ENCODE measurements at regions not wholly inside any gene's neighbourhood (a gene's known extent, or its start where the extent isn't known, plus 50 kb on each side); places are given as distances from the start of the nearest gene placed in this dataset.

DNA sequence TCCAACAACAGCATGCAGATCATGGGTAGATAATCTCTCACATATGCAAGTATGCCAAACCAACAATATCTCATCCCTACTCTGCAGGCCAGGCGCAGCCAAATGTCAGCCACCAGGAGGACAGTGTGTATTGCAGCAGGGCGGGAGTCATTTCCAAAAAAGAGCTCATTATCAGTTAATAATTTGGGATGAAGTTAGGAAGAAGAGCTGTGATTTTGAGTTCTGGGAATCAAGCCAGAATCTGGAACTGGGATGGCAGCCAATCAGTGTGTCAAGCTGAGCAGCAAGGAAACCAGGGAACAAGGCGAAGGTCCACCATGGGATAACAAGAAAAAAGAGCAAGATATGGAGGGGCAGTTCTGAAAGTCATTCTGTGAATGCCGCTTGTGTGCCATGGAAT lies 88.2 kb upstream of the CAMK2D start:
- no peak overlapping the region for H3K4me3 ChIP-seq (ENCODE audit: control insufficient read depth, low read depth, low read length)
- TF ChIP-seq, protein P1, sequence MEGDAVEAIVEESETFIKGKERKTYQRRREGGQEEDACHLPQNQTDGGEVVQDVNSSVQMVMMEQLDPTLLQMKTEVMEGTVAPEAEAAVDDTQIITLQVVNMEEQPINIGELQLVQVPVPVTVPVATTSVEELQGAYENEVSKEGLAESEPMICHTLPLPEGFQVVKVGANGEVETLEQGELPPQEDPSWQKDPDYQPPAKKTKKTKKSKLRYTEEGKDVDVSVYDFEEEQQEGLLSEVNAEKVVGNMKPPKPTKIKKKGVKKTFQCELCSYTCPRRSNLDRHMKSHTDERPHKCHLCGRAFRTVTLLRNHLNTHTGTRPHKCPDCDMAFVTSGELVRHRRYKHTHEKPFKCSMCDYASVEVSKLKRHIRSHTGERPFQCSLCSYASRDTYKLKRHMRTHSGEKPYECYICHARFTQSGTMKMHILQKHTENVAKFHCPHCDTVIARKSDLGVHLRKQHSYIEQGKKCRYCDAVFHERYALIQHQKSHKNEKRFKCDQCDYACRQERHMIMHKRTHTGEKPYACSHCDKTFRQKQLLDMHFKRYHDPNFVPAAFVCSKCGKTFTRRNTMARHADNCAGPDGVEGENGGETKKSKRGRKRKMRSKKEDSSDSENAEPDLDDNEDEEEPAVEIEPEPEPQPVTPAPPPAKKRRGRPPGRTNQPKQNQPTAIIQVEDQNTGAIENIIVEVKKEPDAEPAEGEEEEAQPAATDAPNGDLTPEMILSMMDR (conservative IDR thresholded peaks at IDR 0.05; ENCODE audit: control insufficient read depth, insufficient read depth, low read depth, low read length), result no peak
- DNase-seq (ENCODE audit: low read depth), result peak; percentile 66

DNA sequence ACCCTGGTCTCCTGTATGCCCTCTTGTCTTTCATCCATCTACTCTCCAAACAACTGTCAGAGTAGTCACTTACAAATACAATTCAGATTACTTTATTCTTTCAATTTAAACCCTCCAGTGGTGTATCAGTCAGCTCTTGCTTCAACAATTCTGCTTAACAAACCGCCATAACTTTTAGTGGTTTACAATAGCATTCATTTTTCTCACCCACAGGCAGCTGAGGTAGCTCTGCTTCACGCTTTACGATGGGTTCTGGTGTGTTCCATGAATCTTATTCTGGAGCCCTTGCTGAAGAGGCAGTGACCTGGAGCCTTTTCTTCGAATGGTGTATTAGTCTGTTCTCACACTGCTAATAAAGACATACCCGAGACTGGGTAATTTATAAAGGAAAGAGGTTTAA lies 86.2 kb upstream of the CAMK2D start:
- TF ChIP-seq, protein P1 (conservative IDR thresholded peaks at IDR 0.05; ENCODE audit: control insufficient read depth, insufficient read depth, low read depth, low read length), result no peak
- no peak for DNase-seq (ENCODE audit: low read depth)
- H3K4me3 ChIP-seq (ENCODE audit: control insufficient read depth, low read depth, low read length), result no peak overlapping the region

DNA sequence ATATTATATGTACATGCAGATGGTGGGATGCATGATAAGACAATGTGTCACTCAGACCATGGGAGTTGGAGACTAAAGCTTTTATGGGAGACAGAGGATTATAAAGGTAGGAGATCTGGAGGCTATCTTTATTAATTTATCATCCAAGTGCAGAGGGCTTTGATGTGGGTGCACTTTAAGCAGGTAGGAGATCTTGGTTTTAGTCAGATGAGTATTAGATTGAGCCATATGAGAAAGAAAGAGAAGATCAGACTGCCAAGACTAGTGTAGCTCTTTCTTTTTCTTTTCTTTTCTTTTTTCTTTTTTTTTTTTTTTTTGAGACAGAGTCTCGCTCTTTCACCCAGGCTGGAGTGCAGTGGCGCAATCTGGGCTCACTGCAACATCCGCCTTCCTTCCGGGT lies 84.9 kb upstream of the CAMK2D start:
- no peak for DNase-seq (ENCODE audit: low read depth)
- no peak overlapping the region for H3K4me3 ChIP-seq (ENCODE audit: control insufficient read depth, low read depth, low read length)

DNA sequence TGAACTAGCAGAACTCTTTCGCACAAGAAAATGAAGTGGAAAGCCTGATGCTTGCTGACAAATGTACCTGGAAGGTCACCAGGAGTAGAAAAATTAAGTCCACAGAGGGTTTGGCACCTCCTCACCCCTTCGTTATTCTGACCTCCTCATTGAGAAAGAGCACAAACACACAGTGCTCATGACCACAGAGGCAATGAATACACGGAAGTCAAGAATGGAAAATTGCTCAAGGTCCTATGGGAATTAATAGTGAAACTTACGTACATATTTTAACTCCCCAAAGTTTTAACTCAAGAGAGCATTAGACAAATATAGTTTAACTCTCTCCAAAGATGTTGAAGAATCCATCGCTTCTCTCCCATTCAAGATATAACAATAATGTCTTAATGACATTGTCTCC lies 83.6 kb upstream of the CAMK2D start:
- peak; percentile 49 for DNase-seq (ENCODE audit: low read depth)
- TF ChIP-seq, protein P1 (conservative IDR thresholded peaks at IDR 0.05; ENCODE audit: control insufficient read depth, insufficient read depth, low read depth, low read length), result no peak
- H3K4me3 ChIP-seq (ENCODE audit: control insufficient read depth, low read depth, low read length), result no peak overlapping the region

More for the DNA sequence above, 84.9 kb upstream of the CAMK2D start:
- TF ChIP-seq, protein P1 (conservative IDR thresholded peaks at IDR 0.05; ENCODE audit: control insufficient read depth, insufficient read depth, low read depth, low read length), result no peak

DNA sequence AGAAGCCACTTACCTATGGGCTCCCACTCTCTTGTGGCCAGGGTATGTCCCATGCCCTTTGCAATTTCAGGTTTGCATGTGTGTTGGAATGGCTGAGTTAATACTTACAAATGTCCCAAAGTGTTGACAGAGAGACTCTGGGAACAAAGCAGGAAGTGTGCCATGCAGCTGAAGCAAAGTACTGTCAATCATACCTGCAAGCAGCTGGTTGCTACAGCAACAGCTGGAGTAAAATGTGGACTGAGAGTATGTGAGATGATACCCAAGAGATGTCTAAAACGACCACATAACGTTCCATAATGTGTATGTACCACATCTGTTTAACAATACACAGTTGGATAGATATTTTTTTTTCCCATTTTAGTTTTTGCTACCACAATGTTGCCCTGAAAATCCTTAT lies 82.8 kb upstream of the CAMK2D start:
- no peak for DNase-seq (ENCODE audit: low read depth)

DNA sequence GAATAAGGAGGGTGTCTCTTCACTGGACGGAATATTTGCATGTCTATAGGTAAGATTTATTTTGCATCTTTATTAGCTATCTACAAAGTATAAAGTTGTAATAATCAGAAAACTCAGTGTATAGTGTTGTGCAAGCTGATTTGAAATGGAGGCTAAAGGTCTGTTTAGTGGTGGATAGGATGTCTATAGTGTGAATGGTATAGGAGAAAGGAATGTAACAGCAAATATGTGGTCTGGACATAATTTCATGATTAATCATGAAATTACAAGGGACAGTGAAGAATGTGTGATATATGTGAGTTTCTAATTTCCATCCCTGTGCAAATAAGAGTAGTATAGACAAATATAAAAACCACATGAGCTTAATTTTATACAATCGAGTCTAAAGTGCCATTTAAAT lies 79.3 kb upstream of the CAMK2D start:
- H3K4me3 ChIP-seq (ENCODE audit: control insufficient read depth, low read depth, low read length), result no peak overlapping the region
- no peak for DNase-seq (ENCODE audit: low read depth)

More for the DNA sequence above, 82.8 kb upstream of the CAMK2D start:
- H3K4me3 ChIP-seq (ENCODE audit: control insufficient read depth, low read depth, low read length), result no peak overlapping the region
- TF ChIP-seq, protein P1 (conservative IDR thresholded peaks at IDR 0.05; ENCODE audit: control insufficient read depth, insufficient read depth, low read depth, low read length), result no peak

More for the DNA sequence above, 79.3 kb upstream of the CAMK2D start:
- TF ChIP-seq, protein P1 (conservative IDR thresholded peaks at IDR 0.05; ENCODE audit: control insufficient read depth, insufficient read depth, low read depth, low read length), result no peak
